Endothelial cell (in vitro differentiated cells): ENCODE measurements at regions not wholly inside any gene's neighbourhood (a gene's known extent, or its start where the extent isn't known, plus 50 kb on each side); places are given as distances from the start of the nearest gene placed in this dataset.

Experiments used
- DNase-seq: peaks from one replicate; pipeline ENCODE4 v3.0.0; 2021; ENCODE audit warnings: low spot score
- H3K27ac Mint-ChIP-seq: one replicate; pipeline ENCODE4 v1.8.0; 2021; ENCODE audit warnings: mixed read lengths, inconsistent platforms; ENCODE audit not compliant: unreplicated experiment
- H3K27me3 Mint-ChIP-seq: one replicate; pipeline ENCODE4 v1.8.0; 2021; ENCODE audit warnings: mild to moderate bottlenecking, moderate library complexity, mixed read lengths, inconsistent platforms; ENCODE audit not compliant: unreplicated experiment
- H3K36me3 Mint-ChIP-seq: one replicate; pipeline ENCODE4 v1.8.0; 2021; ENCODE audit warnings: mild to moderate bottlenecking, low read depth, mixed read lengths, inconsistent platforms; ENCODE audit not compliant: unreplicated experiment
- H3K4me1 Mint-ChIP-seq: one replicate; pipeline ENCODE4 v1.8.0; 2021; ENCODE audit warnings: mild to moderate bottlenecking, mixed read lengths, inconsistent platforms; ENCODE audit not compliant: unreplicated experiment
- H3K4me3 Mint-ChIP-seq: one replicate; pipeline ENCODE4 v1.8.0; 2021; ENCODE audit warnings: mild to moderate bottlenecking, mixed read lengths, inconsistent platforms; ENCODE audit not compliant: unreplicated experiment
- H3K9me3 Mint-ChIP-seq: one replicate; pipeline ENCODE4 v1.8.0; 2021; ENCODE audit warnings: mixed read lengths, inconsistent platforms; ENCODE audit not compliant: unreplicated experiment
- TF ChIP-seq, protein P1 (sequence below): fragments of 200-600 bp; sonication (generic); IDR thresholded peaks from one replicate; pipeline ENCODE4 v1.5.0; 2021; ENCODE audit warnings: antibody characterized with exemption; ENCODE audit not compliant: unreplicated experiment

DNA sequence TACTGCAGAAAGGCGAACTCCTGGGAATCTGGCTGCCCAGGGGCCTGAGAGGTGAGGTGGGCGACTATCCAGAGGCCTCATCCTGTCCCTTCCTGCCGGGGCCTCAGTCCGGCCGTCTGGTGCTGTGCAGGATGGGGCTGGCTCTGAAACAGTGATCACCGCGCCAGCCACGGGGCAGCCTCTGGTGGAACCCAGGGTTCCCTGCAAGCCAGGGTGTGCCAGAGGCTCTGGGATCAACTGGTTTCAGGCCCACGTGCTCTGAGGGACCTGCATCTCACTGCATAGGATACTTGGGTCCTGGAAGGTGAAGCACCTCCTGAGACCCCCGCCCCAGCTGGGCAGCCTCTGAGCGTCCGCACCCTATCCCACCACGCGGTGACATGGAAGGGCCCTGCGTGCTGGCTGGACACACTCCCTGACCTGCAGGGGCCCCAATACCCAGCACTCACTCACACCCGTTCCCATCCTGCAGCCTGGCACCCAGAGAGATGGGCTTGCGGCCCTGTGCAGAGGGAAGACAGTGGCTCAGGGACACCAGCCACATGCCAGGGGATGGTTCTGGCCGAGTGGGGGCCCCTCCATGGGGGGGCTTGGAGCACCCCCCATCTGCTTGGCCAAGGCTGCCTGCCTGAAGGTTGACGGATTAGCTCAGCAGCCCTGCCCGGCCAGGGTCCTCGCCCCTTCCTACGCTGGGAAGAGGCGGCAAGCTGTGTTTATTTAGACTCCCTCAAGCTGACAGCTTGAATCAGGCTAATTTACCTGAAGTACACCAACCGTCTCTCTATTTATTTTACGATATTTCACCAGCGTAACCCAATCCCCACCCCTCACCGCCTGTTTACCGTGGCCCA lies 64.3 kb upstream of the TTC34 start:
- TF ChIP-seq, protein P1, sequence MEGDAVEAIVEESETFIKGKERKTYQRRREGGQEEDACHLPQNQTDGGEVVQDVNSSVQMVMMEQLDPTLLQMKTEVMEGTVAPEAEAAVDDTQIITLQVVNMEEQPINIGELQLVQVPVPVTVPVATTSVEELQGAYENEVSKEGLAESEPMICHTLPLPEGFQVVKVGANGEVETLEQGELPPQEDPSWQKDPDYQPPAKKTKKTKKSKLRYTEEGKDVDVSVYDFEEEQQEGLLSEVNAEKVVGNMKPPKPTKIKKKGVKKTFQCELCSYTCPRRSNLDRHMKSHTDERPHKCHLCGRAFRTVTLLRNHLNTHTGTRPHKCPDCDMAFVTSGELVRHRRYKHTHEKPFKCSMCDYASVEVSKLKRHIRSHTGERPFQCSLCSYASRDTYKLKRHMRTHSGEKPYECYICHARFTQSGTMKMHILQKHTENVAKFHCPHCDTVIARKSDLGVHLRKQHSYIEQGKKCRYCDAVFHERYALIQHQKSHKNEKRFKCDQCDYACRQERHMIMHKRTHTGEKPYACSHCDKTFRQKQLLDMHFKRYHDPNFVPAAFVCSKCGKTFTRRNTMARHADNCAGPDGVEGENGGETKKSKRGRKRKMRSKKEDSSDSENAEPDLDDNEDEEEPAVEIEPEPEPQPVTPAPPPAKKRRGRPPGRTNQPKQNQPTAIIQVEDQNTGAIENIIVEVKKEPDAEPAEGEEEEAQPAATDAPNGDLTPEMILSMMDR = no peak
- Mint-ChIP-seq H3K4me1 (no peaks in the 10 kb centered on the region), H3K4me3 (no peak overlapping the region), H3K27me3 (peaks cover 4% of the 10 kb centered on the region), H3K9me3 (no peaks in the 10 kb centered on the region), H3K36me3 (no peaks in the 10 kb centered on the region), H3K27ac (no peak overlapping the region)
- no peak for DNase-seq

- Mint-ChIP-seq H3K4me3 (no peak overlapping the region), H3K27me3 (peaks cover 4% of the 10 kb centered on the region), H3K9me3 (no peaks in the 10 kb centered on the region), H3K4me1 (no peaks in the 10 kb centered on the region), H3K27ac (no peak overlapping the region), H3K36me3 (peaks cover 3% of the 10 kb centered on the region)
- DNase-seq = no peak
- TF ChIP-seq, protein P1 = no peak
Observed at GRCh38 chr1:2866422-2867086, 65.1 kb upstream of the TTC34 start.

DNA sequence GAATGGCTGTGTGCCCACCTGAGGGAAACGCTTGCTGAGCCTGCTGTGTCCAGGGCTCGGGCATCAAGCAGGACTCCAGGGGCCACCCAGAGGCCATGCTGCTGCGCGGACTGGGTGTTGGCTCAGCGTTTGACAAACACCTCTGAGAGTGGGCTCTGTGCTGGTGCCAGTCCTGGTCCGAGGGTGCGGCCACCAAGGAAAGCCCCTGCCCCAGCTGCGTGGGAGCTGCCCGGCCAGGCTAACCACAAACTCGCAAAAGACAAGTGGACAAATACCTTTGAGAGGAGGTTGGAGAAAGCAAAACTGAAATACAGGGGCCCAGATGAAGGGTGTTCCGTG lies 65.6 kb upstream of the TTC34 start:
- no peak overlapping the region for H3K4me3 Mint-ChIP-seq
- no peaks in the 10 kb centered on the region for H3K4me1 Mint-ChIP-seq
- H3K36me3 Mint-ChIP-seq = peaks cover 3% of the 10 kb centered on the region
- peaks cover under 1% of the 10 kb centered on the region for H3K9me3 Mint-ChIP-seq
- TF ChIP-seq, protein P1 = no peak
- DNase-seq = no peak
- H3K27me3 Mint-ChIP-seq = peaks cover 4% of the 10 kb centered on the region
- no peak overlapping the region for H3K27ac Mint-ChIP-seq

GRCh38 chr1:2867861-2868260 lies 66.4 kb upstream of the TTC34 start:
- TF ChIP-seq, protein P1 = no peak
- H3K9me3 Mint-ChIP-seq = peaks cover 4% of the 10 kb centered on the region
- H3K27ac Mint-ChIP-seq = no peak overlapping the region
- no peak for DNase-seq
- H3K4me3 Mint-ChIP-seq = no peak overlapping the region
- no peaks in the 10 kb centered on the region for H3K4me1 Mint-ChIP-seq
- H3K36me3 Mint-ChIP-seq = peaks cover 3% of the 10 kb centered on the region
- peaks cover 4% of the 10 kb centered on the region for H3K27me3 Mint-ChIP-seq

DNA sequence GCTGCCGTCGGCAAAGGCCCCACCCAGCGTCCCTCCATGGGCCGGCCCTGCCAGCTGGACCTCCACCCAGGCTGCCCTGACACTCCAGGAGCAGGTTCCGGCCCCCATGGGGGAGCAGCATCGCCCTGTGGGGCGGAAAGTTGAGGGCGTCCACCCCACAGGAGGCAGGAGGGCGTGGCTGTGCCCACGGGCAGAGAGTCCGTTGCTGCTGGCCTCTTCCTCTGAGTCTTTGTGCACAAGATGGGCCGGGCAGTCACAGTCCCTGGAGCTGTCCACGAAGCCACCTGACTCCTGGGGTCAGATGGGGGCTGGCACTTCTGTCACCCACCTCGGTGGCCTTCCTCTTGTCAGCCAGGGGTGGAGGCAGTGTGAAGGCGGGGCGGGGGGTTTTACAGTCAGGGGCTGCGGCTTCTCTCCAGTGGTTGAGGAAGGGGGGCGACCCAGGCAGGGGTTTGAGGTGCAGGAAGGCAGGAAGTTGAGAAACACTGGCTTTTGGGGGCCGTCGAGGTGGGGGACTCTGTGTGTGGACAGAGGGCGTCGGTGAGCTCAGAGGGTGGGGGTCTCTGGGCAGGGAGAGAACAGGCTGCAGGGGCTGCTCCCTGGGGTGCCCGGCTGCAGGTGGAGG lies 67.2 kb upstream of the TTC34 start:
- no peak overlapping the region for H3K27ac Mint-ChIP-seq
- DNase-seq = no peak
- H3K4me3 Mint-ChIP-seq = no peak overlapping the region
- H3K27me3 Mint-ChIP-seq = peaks cover 4% of the 10 kb centered on the region
- H3K9me3 Mint-ChIP-seq = peaks cover 4% of the 10 kb centered on the region
- H3K36me3 Mint-ChIP-seq = peaks cover 3% of the 10 kb centered on the region
- TF ChIP-seq, protein P1 = no peak
- H3K4me1 Mint-ChIP-seq = no peaks in the 10 kb centered on the region
